Right lobe of liver (tissue), 4 donors: ENCODE measurements at regions not wholly inside any gene's neighbourhood (a gene's known extent, or its start where the extent isn't known, plus 50 kb on each side); places are given as distances from the start of the nearest gene placed in this dataset.

Experiments
- POLR2A ChIP-seq: fragments of 450-650 bp; IDR thresholded peaks from one replicate; pipeline ENCODE4 v1.6.1; 2017; ENCODE audit warnings: antibody characterized with exemption, mild to moderate bottlenecking
- TF ChIP-seq, protein P1 (sequence below), 4 donors: fragments of 200-600 bp in 3 of 4; fragments of 450-650 bp in 1 of 4; IDR thresholded peaks; one replicate each; pipeline versions ENCODE4 v1.5.1 to v1.8.0; 2016 to 2022; ENCODE audit warnings: antibody characterized with exemption in 4 of 4, mild to moderate bottlenecking in 2 of 4
- donor health status: DM: no; HTN: no; CAD: no.
- donor health status: DM: no; HTN: no; CAD: no.
- donor health status: DM: no; HTN: yes; CAD: no.

GRCh38 chr1:63230722-63231121 lies 91.6 kb upstream of the FOXD3 start:
- TF ChIP-seq, protein P1, sequence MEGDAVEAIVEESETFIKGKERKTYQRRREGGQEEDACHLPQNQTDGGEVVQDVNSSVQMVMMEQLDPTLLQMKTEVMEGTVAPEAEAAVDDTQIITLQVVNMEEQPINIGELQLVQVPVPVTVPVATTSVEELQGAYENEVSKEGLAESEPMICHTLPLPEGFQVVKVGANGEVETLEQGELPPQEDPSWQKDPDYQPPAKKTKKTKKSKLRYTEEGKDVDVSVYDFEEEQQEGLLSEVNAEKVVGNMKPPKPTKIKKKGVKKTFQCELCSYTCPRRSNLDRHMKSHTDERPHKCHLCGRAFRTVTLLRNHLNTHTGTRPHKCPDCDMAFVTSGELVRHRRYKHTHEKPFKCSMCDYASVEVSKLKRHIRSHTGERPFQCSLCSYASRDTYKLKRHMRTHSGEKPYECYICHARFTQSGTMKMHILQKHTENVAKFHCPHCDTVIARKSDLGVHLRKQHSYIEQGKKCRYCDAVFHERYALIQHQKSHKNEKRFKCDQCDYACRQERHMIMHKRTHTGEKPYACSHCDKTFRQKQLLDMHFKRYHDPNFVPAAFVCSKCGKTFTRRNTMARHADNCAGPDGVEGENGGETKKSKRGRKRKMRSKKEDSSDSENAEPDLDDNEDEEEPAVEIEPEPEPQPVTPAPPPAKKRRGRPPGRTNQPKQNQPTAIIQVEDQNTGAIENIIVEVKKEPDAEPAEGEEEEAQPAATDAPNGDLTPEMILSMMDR (IDR thresholded peaks at IDR 0.05): no peak
- no peak for TF ChIP-seq POLR2A
